OCI-LY7 (cell line): ENCODE measurements at regions not wholly inside any gene's neighbourhood (a gene's known extent, or its start where the extent isn't known, plus 50 kb on each side); places are given as distances from the start of the nearest gene placed in this dataset.

ENCODE experiments used
- CTCF ChIP-seq: fragments of 200-600 bp; sonication (generic); conservative IDR thresholded peaks from 2 replicates; pipeline ENCODE4 v1.5.1; 2014; ENCODE audit warnings: mild to moderate bottlenecking, antibody characterized with exemption, low read length, moderate library complexity, mixed read lengths
- EZH2phosphoT487 ChIP-seq: fragments of 200-600 bp; sonication (generic); IDR thresholded peaks from 2 replicates; pipeline ENCODE4 v1.6.1; 2018; ENCODE audit warnings: low read depth, borderline replicate concordance, mild to moderate bottlenecking, mixed run types, antibody characterized with exemption, low read length, moderate library complexity, mixed read lengths

GRCh38 chr6:113347436-113347835 is 509.7 kb upstream of the MARCKS start:
- no peak for TF ChIP-seq CTCF
- no peak for TF ChIP-seq EZH2phosphoT487
